LHCN-M2 (cell line): ENCODE measurements at regions not wholly inside any gene's neighbourhood (a gene's known extent, or its start where the extent isn't known, plus 50 kb on each side); places are given as distances from the start of the nearest gene placed in this dataset.
"Not testable (repeated sequence)": the region's sequence is repeated elsewhere in the genome, so short reads cannot be mapped to it uniquely, and the experiment has no call there.

ENCODE experiments used
- DNase-seq: peaks from one replicate; pipeline ENCODE4 v3.0.0-alpha.2; 2012; ENCODE audit warnings: low read depth

GRCh38 chr14:84929834-84930233, 600.1 kb upstream of the FLRT2 start:
- DNase-seq, result no peak

GRCh38 chr14:84937016-84937415, 592.9 kb upstream of the FLRT2 start:
- no peak for DNase-seq

GRCh38 chr14:84937449-84937848, 592.5 kb upstream of the FLRT2 start:
- peak; percentile 2 for DNase-seq

- DNase-seq, result peak; percentile 4
Measured at GRCh38 chr14:84944901-84945300, 585.0 kb upstream of the FLRT2 start.

- no peak for DNase-seq
Measured at GRCh38 chr14:84959851-84960520, 570.0 kb upstream of the FLRT2 start.

- DNase-seq, result no peak
Measured at GRCh38 chr14:84961637-84962036, 568.3 kb upstream of the FLRT2 start.

GRCh38 chr14:84963518-84963917, 566.4 kb upstream of the FLRT2 start:
- DNase-seq, result no peak

GRCh38 chr14:84965279-84965678, 564.7 kb upstream of the FLRT2 start:
- DNase-seq, result no peak

GRCh38 chr14:84969501-84969900, 560.4 kb upstream of the FLRT2 start:
- DNase-seq, result no peak

- DNase-seq, result no peak
Measured at GRCh38 chr14:84975241-84975902, 554.6 kb upstream of the FLRT2 start.

GRCh38 chr14:84976805-84977204, 553.1 kb upstream of the FLRT2 start:
- DNase-seq, result no peak

- no peak for DNase-seq
Measured at GRCh38 chr14:84987042-84987441, 542.9 kb upstream of the FLRT2 start.

GRCh38 chr14:84988357-84988756, 541.6 kb upstream of the FLRT2 start:
- no peak for DNase-seq

- no peak for DNase-seq
Measured at GRCh38 chr14:84991021-84991420, 538.9 kb upstream of the FLRT2 start.

GRCh38 chr14:84998216-84998615, 531.7 kb upstream of the FLRT2 start:
- no peak for DNase-seq

GRCh38 chr14:85002846-85003245, 527.1 kb upstream of the FLRT2 start:
- DNase-seq, result no peak

- no peak for DNase-seq
Measured at GRCh38 chr14:85003805-85004204, 526.1 kb upstream of the FLRT2 start.

- no peak for DNase-seq
Measured at GRCh38 chr14:85009506-85009905, 520.4 kb upstream of the FLRT2 start.

GRCh38 chr14:85010186-85010585, 519.8 kb upstream of the FLRT2 start:
- DNase-seq, result no peak

- DNase-seq, result no peak
Measured at GRCh38 chr14:85016496-85016895, 513.4 kb upstream of the FLRT2 start.

GRCh38 chr14:85023866-85024265, 506.1 kb upstream of the FLRT2 start:
- not testable (repeated sequence) for DNase-seq

GRCh38 chr14:85024931-85025330, 505.0 kb upstream of the FLRT2 start:
- peak; percentile 12 for DNase-seq

GRCh38 chr14:85027681-85028370, 502.1 kb upstream of the FLRT2 start:
- DNase-seq, result no peak
